Karpas-422 (cell line): ENCODE measurements at regions not wholly inside any gene's neighbourhood (a gene's known extent, or its start where the extent isn't known, plus 50 kb on each side); places are given as distances from the start of the nearest gene placed in this dataset.
"Not testable (repeated sequence)": the region's sequence is repeated elsewhere in the genome, so short reads cannot be mapped to it uniquely, and the experiment has no call there.

Experiments used
- DNase-seq: peaks from one replicate; pipeline ENCODE4 v3.0.0-alpha.2; 2015
- H2AFZ ChIP-seq: fragments of 200-600 bp; sonication (generic); 2 replicates; pipeline ENCODE4 v1.6.1; 2014; ENCODE audit warnings: antibody characterized with exemption, low read length, mixed read lengths
- H3K27ac ChIP-seq: fragments of 200-600 bp; sonication (generic); 2 replicates; pipeline ENCODE4 v1.5.1; 2014; ENCODE audit warnings: mild to moderate bottlenecking, low read length, moderate library complexity
- H3K27me3 ChIP-seq: fragments of 200-600 bp; sonication (generic); 2 replicates; pipeline ENCODE4 v1.6.1; 2014; ENCODE audit warnings: low read length, mixed read lengths
- H3K36me3 ChIP-seq: fragments of 200-600 bp; sonication (generic); 2 replicates; pipeline ENCODE4 v1.6.1; 2014; ENCODE audit warnings: low read length, mixed read lengths; ENCODE audit not compliant: insufficient read depth
- H3K4me1 ChIP-seq: fragments of 200-600 bp; sonication (generic); 2 replicates; pipeline ENCODE4 v1.6.1; 2014; ENCODE audit warnings: mild to moderate bottlenecking, low read length, mixed read lengths
- H3K4me2 ChIP-seq: fragments of 200-600 bp; sonication (generic); 2 replicates; pipeline ENCODE4 v1.6.1; 2014; ENCODE audit warnings: low read length, low read depth, mild to moderate bottlenecking; ENCODE audit not compliant: poor library complexity, severe bottlenecking
- H3K4me3 ChIP-seq: fragments of 200-600 bp; sonication (generic); 2 replicates; pipeline ENCODE4 v1.5.1; 2014; ENCODE audit warnings: mild to moderate bottlenecking, antibody characterized with exemption, low read length, mixed read lengths
- H3K79me2 ChIP-seq: fragments of 200-600 bp; sonication (generic); 2 replicates; pipeline ENCODE4 v1.6.1; 2014; ENCODE audit warnings: mild to moderate bottlenecking, low read length, mixed read lengths
- H3K9ac ChIP-seq: fragments of 200-600 bp; sonication (generic); 2 replicates; pipeline ENCODE4 v1.6.0; 2014; ENCODE audit warnings: low read length
- H3K9me2 ChIP-seq: fragments of 200-600 bp; sonication (generic), shearing (Covaris generic); replicated peaks from 2 replicates; pipeline ENCODE4 v1.6.0; 2014; ENCODE audit warnings: mild to moderate bottlenecking, low read length, moderate library complexity; ENCODE audit not compliant: insufficient read depth
- H3K9me3 ChIP-seq: fragments of 300-700, 200-600 bp; sonication (generic); 2 replicates; pipeline ENCODE4 v1.6.1; 2014; ENCODE audit warnings: low read length, mixed read lengths
- H4K20me1 ChIP-seq: fragments of 200-600 bp; sonication (generic); 2 replicates; pipeline ENCODE4 v1.6.1; 2014; ENCODE audit warnings: mild to moderate bottlenecking, antibody characterized with exemption, low read length, low read depth; ENCODE audit not compliant: insufficient read depth

GRCh38 chr4:123167931-123168330, 228.7 kb upstream of the SPRY1 start:
- no peak overlapping the region for H3K4me2 ChIP-seq
- no peaks in the 10 kb centered on the region for H4K20me1 ChIP-seq
- no peak overlapping the region for H3K27ac ChIP-seq
- no peak overlapping the region for H2AFZ ChIP-seq
- H3K27me3 ChIP-seq = no peaks in the 10 kb centered on the region
- no peak overlapping the region for H3K9ac ChIP-seq
- H3K9me3 ChIP-seq = no peaks in the 10 kb centered on the region
- H3K4me3 ChIP-seq = no peak overlapping the region
- H3K79me2 ChIP-seq = no peaks in the 10 kb centered on the region
- no peaks in the 10 kb centered on the region for H3K9me2 ChIP-seq
- H3K4me1 ChIP-seq = no peaks in the 10 kb centered on the region
- no peak for DNase-seq
- no peaks in the 10 kb centered on the region for H3K36me3 ChIP-seq

GRCh38 chr4:123168812-123169211, 227.8 kb upstream of the SPRY1 start:
- Histone ChIP-seq H3K9ac (no peak overlapping the region), H3K36me3 (no peaks in the 10 kb centered on the region), H3K27ac (no peak overlapping the region), H3K4me3 (no peak overlapping the region), H4K20me1 (no peaks in the 10 kb centered on the region), H2AFZ (no peak overlapping the region), H3K9me3 (no peaks in the 10 kb centered on the region), H3K4me1 (no peaks in the 10 kb centered on the region), H3K9me2 (no peaks in the 10 kb centered on the region), H3K4me2 (no peak overlapping the region), H3K27me3 (no peaks in the 10 kb centered on the region), H3K79me2 (no peaks in the 10 kb centered on the region)
- DNase-seq = no peak

GRCh38 chr4:123170843-123171242, 225.8 kb upstream of the SPRY1 start:
- H2AFZ ChIP-seq = no peak overlapping the region
- H3K36me3 ChIP-seq = no peaks in the 10 kb centered on the region
- H3K9ac ChIP-seq = no peak overlapping the region
- H3K9me3 ChIP-seq = no peaks in the 10 kb centered on the region
- H3K79me2 ChIP-seq = no peaks in the 10 kb centered on the region
- H3K27me3 ChIP-seq = no peaks in the 10 kb centered on the region
- H3K4me2 ChIP-seq = no peak overlapping the region
- no peaks in the 10 kb centered on the region for H4K20me1 ChIP-seq
- no peak for DNase-seq
- no peaks in the 10 kb centered on the region for H3K9me2 ChIP-seq
- no peaks in the 10 kb centered on the region for H3K4me1 ChIP-seq
- no peak overlapping the region for H3K4me3 ChIP-seq
- H3K27ac ChIP-seq = no peak overlapping the region

- DNase-seq = no peak
- Histone ChIP-seq H3K27me3 (no peaks in the 10 kb centered on the region), H3K4me2 (no peak overlapping the region), H3K79me2 (no peaks in the 10 kb centered on the region), H3K4me3 (no peak overlapping the region), H3K9me2 (no peaks in the 10 kb centered on the region), H3K9ac (no peak overlapping the region), H4K20me1 (no peaks in the 10 kb centered on the region), H3K36me3 (no peaks in the 10 kb centered on the region), H3K27ac (no peak overlapping the region), H3K9me3 (no peaks in the 10 kb centered on the region), H2AFZ (no peak overlapping the region), H3K4me1 (no peaks in the 10 kb centered on the region)
Observed at GRCh38 chr4:123176605-123177004, 220.0 kb upstream of the SPRY1 start.

- Histone ChIP-seq H3K4me1 (no peaks in the 10 kb centered on the region), H4K20me1 (no peaks in the 10 kb centered on the region), H3K9me3 (no peaks in the 10 kb centered on the region), H3K4me3 (no peak overlapping the region), H3K79me2 (no peaks in the 10 kb centered on the region), H3K9ac (no peak overlapping the region), H3K36me3 (no peaks in the 10 kb centered on the region), H3K27me3 (no peaks in the 10 kb centered on the region), H2AFZ (no peak overlapping the region), H3K27ac (no peak overlapping the region), H3K4me2 (no peak overlapping the region), H3K9me2 (no peaks in the 10 kb centered on the region)
- no peak for DNase-seq
Observed at GRCh38 chr4:123182289-123182688, 214.3 kb upstream of the SPRY1 start.

GRCh38 chr4:123183308-123183707, 213.3 kb upstream of the SPRY1 start:
- H3K4me1 ChIP-seq = no peaks in the 10 kb centered on the region
- H3K36me3 ChIP-seq = no peaks in the 10 kb centered on the region
- no peak for DNase-seq
- H4K20me1 ChIP-seq = no peaks in the 10 kb centered on the region
- H3K9me3 ChIP-seq = no peaks in the 10 kb centered on the region
- H3K4me2 ChIP-seq = no peak overlapping the region
- H3K9ac ChIP-seq = no peak overlapping the region
- H3K9me2 ChIP-seq = no peaks in the 10 kb centered on the region
- H3K4me3 ChIP-seq = no peak overlapping the region
- H3K27me3 ChIP-seq = no peaks in the 10 kb centered on the region
- H3K79me2 ChIP-seq = no peaks in the 10 kb centered on the region
- no peak overlapping the region for H2AFZ ChIP-seq
- no peak overlapping the region for H3K27ac ChIP-seq

- H3K9me3 ChIP-seq, H3K79me2 ChIP-seq, DNase-seq, H3K36me3 ChIP-seq, H3K4me2 ChIP-seq, H4K20me1 ChIP-seq, H3K4me3 ChIP-seq, H3K9ac ChIP-seq, H3K4me1 ChIP-seq, H3K27ac ChIP-seq, H2AFZ ChIP-seq, H3K9me2 ChIP-seq, H3K27me3 ChIP-seq: not testable (repeated sequence)
Observed at GRCh38 chr4:123183754-123184153, 212.8 kb upstream of the SPRY1 start.

- Histone ChIP-seq H3K9ac (no peak overlapping the region), H3K79me2 (no peaks in the 10 kb centered on the region), H3K4me3 (no peak overlapping the region), H3K27me3 (no peaks in the 10 kb centered on the region), H3K9me3 (no peaks in the 10 kb centered on the region), H3K4me2 (no peak overlapping the region), H4K20me1 (no peaks in the 10 kb centered on the region), H3K36me3 (no peaks in the 10 kb centered on the region), H3K27ac (no peak overlapping the region), H3K9me2 (no peaks in the 10 kb centered on the region), H3K4me1 (peaks cover 4% of the 10 kb centered on the region), H2AFZ (no peak overlapping the region)
- no peak for DNase-seq
Observed at GRCh38 chr4:123186731-123187130, 209.9 kb upstream of the SPRY1 start.

- H3K9ac ChIP-seq = no peak overlapping the region
- H3K27me3 ChIP-seq = no peaks in the 10 kb centered on the region
- no peak overlapping the region for H3K4me2 ChIP-seq
- H3K4me1 ChIP-seq = peaks cover 4% of the 10 kb centered on the region
- no peak overlapping the region for H2AFZ ChIP-seq
- no peaks in the 10 kb centered on the region for H3K36me3 ChIP-seq
- no peaks in the 10 kb centered on the region for H3K9me3 ChIP-seq
- no peak overlapping the region for H3K4me3 ChIP-seq
- DNase-seq = no peak
- H3K9me2 ChIP-seq = no peaks in the 10 kb centered on the region
- no peaks in the 10 kb centered on the region for H4K20me1 ChIP-seq
- H3K79me2 ChIP-seq = no peaks in the 10 kb centered on the region
- H3K27ac ChIP-seq = no peak overlapping the region
Observed at GRCh38 chr4:123190176-123190575, 206.4 kb upstream of the SPRY1 start.
